SK-N-SH treated with all-trans-retinoic acid at 6 μM for 48 hours (cell line): ENCODE measurements at regions not wholly inside any gene's neighbourhood (a gene's known extent, or its start where the extent isn't known, plus 50 kb on each side); places are given as distances from the start of the nearest gene placed in this dataset.
"Not testable (repeated sequence)": the region's sequence is repeated elsewhere in the genome, so short reads cannot be mapped to it uniquely, and the experiment has no call there.

Source experiments
- TF ChIP-seq, protein P1 (sequence below): fragments of 250-450 bp; sonication (Bioruptor Pico); IDR thresholded peaks from 2 replicates; pipeline ENCODE4 v1.5.1; 2021; ENCODE audit warnings: mild to moderate bottlenecking, moderate library complexity
- TF ChIP-seq, protein P2 (sequence below): fragments of 250-450 bp; sonication (Bioruptor Pico); IDR thresholded peaks from 2 replicates; pipeline ENCODE4 v1.5.1; 2020; ENCODE audit warnings: low read depth, mild to moderate bottlenecking, moderate library complexity

DNA sequence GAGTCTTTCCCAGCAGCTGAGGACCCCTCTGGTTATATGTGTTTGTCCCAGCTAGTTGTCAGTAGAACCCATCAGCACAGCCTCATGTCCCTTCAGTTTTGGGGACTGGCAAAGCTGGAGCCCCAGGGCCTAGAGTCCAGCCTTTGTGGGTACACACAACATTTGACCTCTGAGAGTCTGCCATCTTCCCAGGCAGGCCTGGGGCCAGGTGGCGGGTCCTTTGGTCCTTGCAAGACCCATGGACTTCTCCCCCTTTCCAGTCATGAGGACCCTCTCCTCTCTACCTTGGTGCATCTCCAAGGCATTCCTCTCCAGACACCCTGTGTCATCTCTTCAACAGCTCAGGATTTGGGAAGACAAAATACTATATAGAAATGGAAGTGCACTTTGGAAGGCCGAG is 198.4 kb downstream of the ZNF37A start:
- TF ChIP-seq, protein P1, sequence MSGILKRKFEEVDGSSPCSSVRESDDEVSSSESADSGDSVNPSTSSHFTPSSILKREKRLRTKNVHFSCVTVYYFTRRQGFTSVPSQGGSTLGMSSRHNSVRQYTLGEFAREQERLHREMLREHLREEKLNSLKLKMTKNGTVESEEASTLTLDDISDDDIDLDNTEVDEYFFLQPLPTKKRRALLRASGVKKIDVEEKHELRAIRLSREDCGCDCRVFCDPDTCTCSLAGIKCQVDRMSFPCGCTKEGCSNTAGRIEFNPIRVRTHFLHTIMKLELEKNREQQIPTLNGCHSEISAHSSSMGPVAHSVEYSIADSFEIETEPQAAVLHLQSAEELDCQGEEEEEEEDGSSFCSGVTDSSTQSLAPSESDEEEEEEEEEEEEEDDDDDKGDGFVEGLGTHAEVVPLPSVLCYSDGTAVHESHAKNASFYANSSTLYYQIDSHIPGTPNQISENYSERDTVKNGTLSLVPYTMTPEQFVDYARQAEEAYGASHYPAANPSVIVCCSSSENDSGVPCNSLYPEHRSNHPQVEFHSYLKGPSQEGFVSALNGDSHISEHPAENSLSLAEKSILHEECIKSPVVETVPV = not testable (repeated sequence)
- TF ChIP-seq, protein P2, sequence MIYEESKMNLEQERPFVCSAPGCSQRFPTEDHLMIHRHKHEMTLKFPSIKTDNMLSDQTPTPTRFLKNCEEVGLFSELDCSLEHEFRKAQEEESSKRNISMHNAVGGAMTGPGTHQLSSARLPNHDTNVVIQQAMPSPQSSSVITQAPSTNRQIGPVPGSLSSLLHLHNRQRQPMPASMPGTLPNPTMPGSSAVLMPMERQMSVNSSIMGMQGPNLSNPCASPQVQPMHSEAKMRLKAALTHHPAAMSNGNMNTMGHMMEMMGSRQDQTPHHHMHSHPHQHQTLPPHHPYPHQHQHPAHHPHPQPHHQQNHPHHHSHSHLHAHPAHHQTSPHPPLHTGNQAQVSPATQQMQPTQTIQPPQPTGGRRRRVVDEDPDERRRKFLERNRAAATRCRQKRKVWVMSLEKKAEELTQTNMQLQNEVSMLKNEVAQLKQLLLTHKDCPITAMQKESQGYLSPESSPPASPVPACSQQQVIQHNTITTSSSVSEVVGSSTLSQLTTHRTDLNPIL (CRISPR knock-in tag) = not testable (repeated sequence)
